ENCODE measurements at regions not wholly inside any gene's neighbourhood (a gene's known extent, or its start where the extent isn't known, plus 50 kb on each side); places are given as distances from the start of the nearest gene placed in this dataset.
"Not testable (repeated sequence)": the region's sequence is repeated elsewhere in the genome, so short reads cannot be mapped to it uniquely, and the experiment has no call there.

DNA sequence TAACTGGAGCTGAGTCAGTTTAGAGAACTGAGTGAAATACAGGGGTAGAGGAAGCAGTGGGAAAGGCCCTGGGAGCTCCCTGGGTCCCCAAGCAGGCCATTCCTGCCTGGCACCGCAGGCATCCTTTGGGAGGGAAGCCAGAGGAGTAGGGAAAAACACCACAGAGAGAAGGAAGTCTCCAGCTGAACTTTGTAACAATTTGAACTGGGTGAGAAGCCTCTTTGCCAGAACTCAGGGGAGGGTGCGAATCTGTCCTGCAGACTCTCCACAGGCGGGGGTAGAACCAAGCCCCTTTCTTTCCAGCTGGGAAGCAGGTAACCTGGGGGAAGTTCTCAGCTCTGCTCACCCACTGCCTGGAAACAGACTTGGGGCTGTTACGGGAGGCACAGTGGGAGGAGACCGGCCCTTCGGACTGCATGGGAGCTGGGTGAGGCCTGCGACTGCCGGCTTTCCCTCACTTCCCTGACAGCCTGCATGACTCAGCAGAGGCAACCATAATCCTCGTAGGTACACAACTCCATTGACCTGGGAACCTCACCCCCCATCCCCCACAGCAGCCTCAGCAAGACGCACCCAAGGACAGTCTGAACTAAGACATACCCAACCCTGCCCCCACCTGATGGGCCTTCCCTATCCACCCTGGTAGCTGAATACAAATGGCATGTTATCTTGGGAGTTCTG, 110.1 kb downstream of the ARHGAP11B start:
- not testable (repeated sequence) for DNase-seq; H2BK15ac ChIP-seq (ENCODE audit: low read depth, poor library complexity, severe bottlenecking); H3K27me3 ChIP-seq (ENCODE audit: control insufficient read depth in 1 of 2, insufficient read depth in 1 of 2, low read length in 2 of 2); H4K8ac ChIP-seq (ENCODE audit: low read length); H3K4ac ChIP-seq (ENCODE audit: low read depth in 1 of 2, low read length in 2 of 2); H3K9ac ChIP-seq (ENCODE audit: low read length); H2BK120ac ChIP-seq (ENCODE audit: low read depth, low read length); H3K4me1 ChIP-seq (ENCODE audit: control insufficient read depth, insufficient read depth, low read depth, low read length); H3K4me2 ChIP-seq (ENCODE audit: low read length, poor library complexity, severe bottlenecking); H3K27ac ChIP-seq (ENCODE audit: low read length, poor library complexity, severe bottlenecking); H3K18ac ChIP-seq (ENCODE audit: low read depth in 1 of 2, low read length in 2 of 2); H3K9me3 ChIP-seq (ENCODE audit: control insufficient read depth, low read length); H3K4me3 ChIP-seq (ENCODE audit: insufficient read depth in 1 of 2, low read depth in 1 of 2, low read length in 2 of 2); H2BK5ac ChIP-seq (ENCODE audit: low read depth, low read length, poor library complexity, severe bottlenecking); H3K23ac ChIP-seq (ENCODE audit: low read length in 2 of 2); H2AFZ ChIP-seq (ENCODE audit: low read depth, low read length); H3K36me3 ChIP-seq (ENCODE audit: control insufficient read depth in 1 of 2, insufficient read depth in 2 of 2, low read depth in 1 of 2, low read length in 2 of 2); H3K14ac ChIP-seq (ENCODE audit: low read length in 2 of 2); H3K79me1 ChIP-seq (replicated peaks; ENCODE audit: low read length, poor library complexity, severe bottlenecking); H4K91ac ChIP-seq (ENCODE audit: low read length); H2BK12ac ChIP-seq (ENCODE audit: low read length in 2 of 2); H2AK5ac ChIP-seq (ENCODE audit: low read length, severe bottlenecking)
- WGBS, result 85% methylated on average over 10 of the region's 10 CpGs

DNA sequence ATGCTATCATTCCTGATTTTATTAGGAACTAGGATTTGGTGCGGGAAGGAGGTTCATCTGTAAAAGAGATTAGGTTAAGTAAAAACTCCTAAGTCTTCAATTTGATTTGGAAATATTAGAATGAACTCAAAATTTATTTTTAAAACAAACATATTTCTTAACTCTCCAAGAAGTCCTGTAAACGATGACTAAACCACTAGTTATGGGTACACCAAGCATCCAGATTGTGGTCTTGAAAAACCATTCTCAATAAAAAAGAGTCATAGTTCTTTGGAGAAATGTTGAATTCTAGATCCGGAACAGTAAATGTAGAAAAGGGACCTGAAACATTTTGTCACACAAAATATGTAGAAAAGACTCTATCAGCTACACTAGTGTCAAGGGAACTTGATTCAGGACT, 116.9 kb downstream of the ARHGAP11B start:
- not testable (repeated sequence) for H3K36me3 ChIP-seq (ENCODE audit: control insufficient read depth in 1 of 2, insufficient read depth in 2 of 2, low read depth in 1 of 2, low read length in 2 of 2); H3K4me2 ChIP-seq (ENCODE audit: low read length, poor library complexity, severe bottlenecking); H3K14ac ChIP-seq (ENCODE audit: low read length in 2 of 2); H2BK5ac ChIP-seq (ENCODE audit: low read depth, low read length, poor library complexity, severe bottlenecking); H3K9ac ChIP-seq (ENCODE audit: low read length); H3K23ac ChIP-seq (ENCODE audit: low read length in 2 of 2); H3K4me3 ChIP-seq (ENCODE audit: insufficient read depth in 1 of 2, low read depth in 1 of 2, low read length in 2 of 2); H3K4ac ChIP-seq (ENCODE audit: low read depth in 1 of 2, low read length in 2 of 2); H3K4me1 ChIP-seq (ENCODE audit: control insufficient read depth, insufficient read depth, low read depth, low read length); H3K79me1 ChIP-seq (replicated peaks; ENCODE audit: low read length, poor library complexity, severe bottlenecking); H4K8ac ChIP-seq (ENCODE audit: low read length); H2BK12ac ChIP-seq (ENCODE audit: low read length in 2 of 2); H3K27me3 ChIP-seq (ENCODE audit: control insufficient read depth in 1 of 2, insufficient read depth in 1 of 2, low read length in 2 of 2); H4K91ac ChIP-seq (ENCODE audit: low read length); H2AFZ ChIP-seq (ENCODE audit: low read depth, low read length); H3K27ac ChIP-seq (ENCODE audit: low read length, poor library complexity, severe bottlenecking); H2AK5ac ChIP-seq (ENCODE audit: low read length, severe bottlenecking); H2BK15ac ChIP-seq (ENCODE audit: low read depth, poor library complexity, severe bottlenecking); H3K9me3 ChIP-seq (ENCODE audit: control insufficient read depth, low read length); H2BK120ac ChIP-seq (ENCODE audit: low read depth, low read length); H3K18ac ChIP-seq (ENCODE audit: low read depth in 1 of 2, low read length in 2 of 2)
- DNase-seq, result peak; percentile 13
- no CpG with 5 or more reads among the region's 3 CpGs for WGBS

DNA sequence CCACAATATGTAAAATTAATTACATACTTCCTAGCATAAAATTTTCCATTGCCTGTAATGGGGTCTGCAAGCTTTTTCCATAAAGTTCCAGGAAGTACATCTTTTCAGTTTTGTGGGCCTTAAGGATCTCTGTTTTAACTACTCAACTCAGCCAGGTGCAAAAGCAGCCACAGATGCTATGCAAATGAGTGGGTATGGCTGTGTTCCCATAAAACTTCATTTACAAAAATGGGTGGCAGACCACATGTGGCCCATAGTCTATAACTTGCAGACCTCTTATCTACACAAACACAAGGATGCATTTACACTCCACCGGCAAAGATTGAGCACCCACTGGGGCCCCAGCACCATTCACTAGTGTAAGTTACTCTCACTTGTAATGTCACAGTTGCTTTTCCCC, 123.1 kb downstream of the ARHGAP11B start:
- not testable (repeated sequence) for H2BK5ac ChIP-seq (ENCODE audit: low read depth, low read length, poor library complexity, severe bottlenecking); H3K4me1 ChIP-seq (ENCODE audit: control insufficient read depth, insufficient read depth, low read depth, low read length); H4K91ac ChIP-seq (ENCODE audit: low read length); H3K18ac ChIP-seq (ENCODE audit: low read depth in 1 of 2, low read length in 2 of 2); H3K4me3 ChIP-seq (ENCODE audit: insufficient read depth in 1 of 2, low read depth in 1 of 2, low read length in 2 of 2); H3K14ac ChIP-seq (ENCODE audit: low read length in 2 of 2); H3K27ac ChIP-seq (ENCODE audit: low read length, poor library complexity, severe bottlenecking); DNase-seq; H3K9me3 ChIP-seq (ENCODE audit: control insufficient read depth, low read length); H3K4me2 ChIP-seq (ENCODE audit: low read length, poor library complexity, severe bottlenecking); H2BK12ac ChIP-seq (ENCODE audit: low read length in 2 of 2); H2AFZ ChIP-seq (ENCODE audit: low read depth, low read length); H2AK5ac ChIP-seq (ENCODE audit: low read length, severe bottlenecking); H3K79me1 ChIP-seq (replicated peaks; ENCODE audit: low read length, poor library complexity, severe bottlenecking); H3K27me3 ChIP-seq (ENCODE audit: control insufficient read depth in 1 of 2, insufficient read depth in 1 of 2, low read length in 2 of 2); H4K8ac ChIP-seq (ENCODE audit: low read length); H3K36me3 ChIP-seq (ENCODE audit: control insufficient read depth in 1 of 2, insufficient read depth in 2 of 2, low read depth in 1 of 2, low read length in 2 of 2); H3K9ac ChIP-seq (ENCODE audit: low read length); H2BK15ac ChIP-seq (ENCODE audit: low read depth, poor library complexity, severe bottlenecking); H3K23ac ChIP-seq (ENCODE audit: low read length in 2 of 2); H3K4ac ChIP-seq (ENCODE audit: low read depth in 1 of 2, low read length in 2 of 2); H2BK120ac ChIP-seq (ENCODE audit: low read depth, low read length)
- WGBS, result no CpG with 5 or more reads among the region's 1 CpG

DNA sequence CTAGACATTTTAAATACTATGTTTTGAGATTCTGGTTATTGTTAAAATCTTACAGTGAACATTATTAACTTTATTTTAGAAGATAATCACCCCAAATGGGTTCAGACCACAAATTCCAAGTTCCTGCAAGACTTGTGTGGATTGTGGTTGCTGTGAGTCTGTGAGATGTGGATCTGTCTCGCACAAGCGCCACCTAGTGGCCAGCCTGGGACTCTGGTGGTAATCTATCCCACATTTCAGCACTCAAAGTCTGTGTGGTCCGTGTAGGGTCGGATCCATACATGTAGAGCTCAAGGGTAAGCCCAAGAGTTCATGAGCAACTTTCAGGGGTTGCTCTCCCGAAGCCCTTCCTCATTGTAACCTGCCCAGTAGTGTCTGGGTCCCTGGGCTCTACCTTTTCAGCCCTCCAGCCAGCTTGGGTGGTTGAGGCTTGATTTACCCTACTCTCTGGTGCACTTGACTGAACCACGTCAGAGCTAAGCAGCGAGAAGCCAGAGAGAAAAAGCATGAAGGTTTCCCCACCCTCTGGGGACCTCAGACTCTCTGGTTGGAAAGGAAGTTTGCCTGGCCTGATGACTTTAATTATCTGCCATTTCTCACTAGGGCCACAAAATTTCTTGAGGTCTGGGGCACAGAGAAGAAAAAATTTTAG, 129.2 kb downstream of the ARHGAP11B start:
- not testable (repeated sequence) for H4K8ac ChIP-seq (ENCODE audit: low read length); H3K27me3 ChIP-seq (ENCODE audit: control insufficient read depth in 1 of 2, insufficient read depth in 1 of 2, low read length in 2 of 2); H3K4ac ChIP-seq (ENCODE audit: low read depth in 1 of 2, low read length in 2 of 2); H3K4me2 ChIP-seq (ENCODE audit: low read length, poor library complexity, severe bottlenecking); H2BK120ac ChIP-seq (ENCODE audit: low read depth, low read length); DNase-seq; H2BK12ac ChIP-seq (ENCODE audit: low read length in 2 of 2); H3K4me1 ChIP-seq (ENCODE audit: control insufficient read depth, insufficient read depth, low read depth, low read length); H3K9me3 ChIP-seq (ENCODE audit: control insufficient read depth, low read length); H3K23ac ChIP-seq (ENCODE audit: low read length in 2 of 2); H3K36me3 ChIP-seq (ENCODE audit: control insufficient read depth in 1 of 2, insufficient read depth in 2 of 2, low read depth in 1 of 2, low read length in 2 of 2); H2BK15ac ChIP-seq (ENCODE audit: low read depth, poor library complexity, severe bottlenecking); H3K4me3 ChIP-seq (ENCODE audit: insufficient read depth in 1 of 2, low read depth in 1 of 2, low read length in 2 of 2); H3K79me1 ChIP-seq (replicated peaks; ENCODE audit: low read length, poor library complexity, severe bottlenecking); H4K91ac ChIP-seq (ENCODE audit: low read length); H3K18ac ChIP-seq (ENCODE audit: low read depth in 1 of 2, low read length in 2 of 2); H2BK5ac ChIP-seq (ENCODE audit: low read depth, low read length, poor library complexity, severe bottlenecking); H3K9ac ChIP-seq (ENCODE audit: low read length); H3K14ac ChIP-seq (ENCODE audit: low read length in 2 of 2); H2AK5ac ChIP-seq (ENCODE audit: low read length, severe bottlenecking); H2AFZ ChIP-seq (ENCODE audit: low read depth, low read length); H3K27ac ChIP-seq (ENCODE audit: low read length, poor library complexity, severe bottlenecking)
- no CpG with 5 or more reads among the region's 7 CpGs for WGBS
